ENCODE measurements at regions not wholly inside any gene's neighbourhood (a gene's known extent, or its start where the extent isn't known, plus 50 kb on each side); places are given as distances from the start of the nearest gene placed in this dataset.

GRCh38 chr15:101539930-101540329 lies 50.4 kb upstream of the PCSK6 start:
- DNase-seq = no peak
- Mint-ChIP-seq H3K27ac (no peak overlapping the region), H3K9me3 (no peaks in the 10 kb centered on the region), H3K36me3 (ENCODE audit: low read depth) (no peaks in the 10 kb centered on the region), H3K4me1 (peaks cover 20% of the 10 kb centered on the region), H3K4me3 (no peak overlapping the region), H3K27me3 (ENCODE audit: low read depth, poor library complexity) (peaks cover 4% of the 10 kb centered on the region)
- TF ChIP-seq CTCF (IDR thresholded peaks at IDR 0.05) = no peak

- Mint-ChIP-seq H3K27me3 (ENCODE audit: low read depth, poor library complexity) (peaks cover 4% of the 10 kb centered on the region), H3K4me1 (peaks cover 24% of the 10 kb centered on the region), H3K36me3 (ENCODE audit: low read depth) (no peaks in the 10 kb centered on the region), H3K27ac (no peak overlapping the region), H3K9me3 (no peaks in the 10 kb centered on the region), H3K4me3 (no peak overlapping the region)
- no peak for DNase-seq
- no peak for TF ChIP-seq CTCF (IDR thresholded peaks at IDR 0.05)
Observed at GRCh38 chr15:101539492-101539891, 50.0 kb upstream of the PCSK6 start.

Measured in nephron progenitor cell (in vitro differentiated cells).